ACC112 (cell line): ENCODE measurements at regions not wholly inside any gene's neighbourhood (a gene's known extent, or its start where the extent isn't known, plus 50 kb on each side); places are given as distances from the start of the nearest gene placed in this dataset.
A peak's percentile ranks its signal among the peaks of the same experiment; 100 is the strongest.

Experiments
- H2AFZ ChIP-seq: fragments of 200-600 bp; sonication (generic); one replicate; pipeline ENCODE4 v1.6.0; 2017; ENCODE audit warnings: antibody characterized with exemption, low read length; ENCODE audit not compliant: unreplicated experiment
- H3K27ac ChIP-seq: fragments of 200-600 bp; sonication (generic); 2 replicates; pipeline ENCODE4 v1.5.1; 2014; ENCODE audit warnings: low read depth, mild to moderate bottlenecking, antibody characterized with exemption, low read length, moderate library complexity
- H3K27me3 ChIP-seq: fragments of 200-600 bp; sonication (generic); 2 replicates; pipeline ENCODE4 v1.6.1; 2014; ENCODE audit warnings: mild to moderate bottlenecking, antibody characterized with exemption, low read length, moderate library complexity, mixed read lengths; ENCODE audit not compliant: insufficient read depth
- H3K36me3 ChIP-seq: fragments of 200-600 bp; sonication (generic); 2 replicates; pipeline ENCODE4 v1.6.1; 2016; ENCODE audit warnings: mild to moderate bottlenecking, antibody characterized with exemption, low read length, moderate library complexity, mixed read lengths; ENCODE audit not compliant: insufficient read depth
- H3K4me1 ChIP-seq: fragments of 200-600 bp; sonication (generic); one replicate; pipeline ENCODE4 v1.6.1; 2016; ENCODE audit warnings: low read length, mixed read lengths; ENCODE audit not compliant: insufficient read depth, unreplicated experiment, control insufficient read depth
- H3K4me3 ChIP-seq: fragments of 200-600 bp; sonication (generic); 2 replicates; pipeline ENCODE4 v1.5.1; 2014; ENCODE audit warnings: mild to moderate bottlenecking, low read depth, low read length
- H3K79me2 ChIP-seq: fragments of 200-600 bp; sonication (generic); one replicate; pipeline ENCODE4 v1.6.0; 2016; ENCODE audit warnings: low read length; ENCODE audit not compliant: control insufficient read depth, unreplicated experiment, insufficient read depth

DNA sequence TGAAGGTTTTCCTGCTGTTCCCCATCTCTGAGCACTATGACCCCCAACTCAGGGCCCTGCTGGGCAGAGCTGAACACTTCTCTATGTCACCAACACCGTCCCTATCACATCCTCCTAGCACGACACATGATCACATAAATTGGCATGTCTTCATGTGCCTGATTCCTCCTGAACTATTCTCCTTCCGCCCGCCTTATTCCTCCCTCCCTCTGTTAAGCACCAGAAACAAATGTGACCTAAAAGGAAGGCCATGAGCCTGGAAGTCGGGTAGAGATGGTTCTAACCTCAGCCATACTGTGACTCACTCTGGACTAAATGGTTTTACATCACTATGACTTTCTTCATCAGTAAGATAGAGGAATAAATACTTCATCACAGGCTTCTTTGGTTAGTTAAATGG lies 80.8 kb upstream of the DYNLRB2 start:
- H3K27ac ChIP-seq = no peak overlapping the region
- peaks cover 13% of the 10 kb centered on the region for H3K27me3 ChIP-seq
- H3K36me3 ChIP-seq = no peaks in the 10 kb centered on the region
- no peaks in the 10 kb centered on the region for H3K4me1 ChIP-seq
- no peak overlapping the region for H3K4me3 ChIP-seq
- no peak overlapping the region for H2AFZ ChIP-seq
- no peaks in the 10 kb centered on the region for H3K79me2 ChIP-seq

DNA sequence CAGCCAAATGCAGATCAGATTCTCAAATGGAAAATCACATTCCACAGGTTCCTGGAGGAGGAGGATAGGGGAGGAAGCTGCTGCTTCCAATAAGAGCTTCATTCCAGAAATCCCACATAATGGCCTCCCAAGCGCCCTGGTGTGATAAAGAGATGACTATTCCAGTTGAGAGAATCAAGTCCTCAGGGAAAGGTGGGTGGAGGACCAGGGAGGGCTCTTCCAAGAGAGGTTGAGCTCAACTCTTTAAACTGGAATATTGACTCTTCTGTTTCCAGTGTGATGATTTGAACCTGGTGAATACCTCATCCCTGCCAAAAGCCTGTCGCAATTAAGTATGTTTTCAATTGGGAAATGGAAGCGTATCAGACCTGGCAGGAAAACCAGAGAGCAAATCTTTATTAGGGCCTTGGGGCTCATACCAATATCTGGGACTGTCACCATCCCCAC lies 81.4 kb upstream of the DYNLRB2 start:
- Histone ChIP-seq H3K4me3 (no peak overlapping the region), H3K36me3 (no peaks in the 10 kb centered on the region), H3K27ac (no peak overlapping the region), H3K4me1 (no peaks in the 10 kb centered on the region), H3K27me3 (peaks cover 13% of the 10 kb centered on the region), H2AFZ (no peak overlapping the region), H3K79me2 (no peaks in the 10 kb centered on the region)

DNA sequence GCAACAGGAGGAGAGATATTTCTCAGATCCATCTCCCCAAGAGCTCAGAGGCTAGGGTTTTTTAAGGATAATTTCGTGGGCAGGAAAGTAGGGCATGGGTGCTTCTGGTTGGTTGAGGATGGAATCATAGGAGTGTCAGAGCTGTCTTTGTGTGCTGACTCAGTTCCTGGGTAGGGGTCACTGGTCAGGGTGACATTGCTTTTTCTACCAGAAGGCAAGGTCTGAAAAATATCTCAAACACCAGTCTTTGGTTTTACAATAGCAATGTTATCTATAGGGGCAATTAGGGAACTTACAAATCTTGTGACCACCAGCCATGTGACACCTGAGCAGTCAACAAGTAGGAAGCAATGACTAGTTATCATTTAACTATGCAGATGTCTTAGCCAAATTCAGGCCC lies 82.9 kb upstream of the DYNLRB2 start:
- Histone ChIP-seq H3K27ac (no peak overlapping the region), H3K79me2 (no peaks in the 10 kb centered on the region), H3K36me3 (no peaks in the 10 kb centered on the region), H3K4me3 (no peak overlapping the region), H3K27me3 (peaks cover 13% of the 10 kb centered on the region), H3K4me1 (no peaks in the 10 kb centered on the region), H2AFZ (no peak overlapping the region)

DNA sequence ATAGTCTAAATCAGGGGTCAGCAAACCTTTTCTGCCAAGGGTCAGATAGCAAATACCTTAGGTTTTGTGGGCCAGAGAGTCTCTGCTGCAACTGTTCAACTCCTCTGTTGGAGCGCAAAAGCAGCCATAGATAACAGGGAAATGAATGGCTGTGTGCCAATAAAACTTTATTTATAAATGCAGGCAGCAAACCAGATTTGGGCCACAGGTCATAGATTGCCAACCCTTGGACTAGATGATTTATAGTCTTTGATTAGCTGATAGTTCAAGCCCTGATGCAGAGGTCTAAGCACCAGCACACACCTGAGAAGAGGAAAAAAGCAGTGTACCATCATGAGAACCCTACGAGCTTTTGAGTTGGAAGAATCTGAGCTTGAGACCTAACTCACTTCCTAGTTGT lies 86.0 kb upstream of the DYNLRB2 start:
- Histone ChIP-seq H3K36me3 (no peaks in the 10 kb centered on the region), H3K4me1 (no peaks in the 10 kb centered on the region), H2AFZ (no peak overlapping the region), H3K79me2 (no peaks in the 10 kb centered on the region), H3K4me3 (no peak overlapping the region), H3K27me3 (peaks cover 4% of the 10 kb centered on the region; the same call in 1 of the 2 replicates), H3K27ac (no peak overlapping the region)

DNA sequence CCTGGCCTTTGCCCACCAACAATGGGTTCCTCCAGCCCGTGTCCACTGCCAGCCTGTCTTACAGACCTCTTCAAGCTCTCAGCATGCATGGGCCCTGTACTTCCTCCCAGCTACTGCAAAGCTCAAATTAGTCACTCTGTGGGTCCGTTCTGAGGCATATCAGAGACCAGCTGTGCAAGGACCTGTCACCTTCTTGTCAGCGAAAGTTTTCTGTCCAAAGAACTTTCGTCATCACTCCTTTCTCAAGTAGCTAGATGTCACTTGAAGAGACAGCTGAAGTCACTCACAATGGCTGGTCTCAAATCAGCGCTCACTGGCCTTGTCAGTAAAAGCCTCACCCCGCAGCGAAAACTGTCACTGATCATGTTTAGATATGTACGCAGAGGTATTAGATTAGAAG lies 91.4 kb upstream of the DYNLRB2 start:
- Histone ChIP-seq H3K79me2 (no peaks in the 10 kb centered on the region), H3K36me3 (no peaks in the 10 kb centered on the region), H2AFZ (no peak overlapping the region), H3K27me3 (no peaks in the 10 kb centered on the region; the same call in 1 of the 2 replicates), H3K4me3 (no peak overlapping the region), H3K4me1 (no peaks in the 10 kb centered on the region), H3K27ac (no peak overlapping the region)

DNA sequence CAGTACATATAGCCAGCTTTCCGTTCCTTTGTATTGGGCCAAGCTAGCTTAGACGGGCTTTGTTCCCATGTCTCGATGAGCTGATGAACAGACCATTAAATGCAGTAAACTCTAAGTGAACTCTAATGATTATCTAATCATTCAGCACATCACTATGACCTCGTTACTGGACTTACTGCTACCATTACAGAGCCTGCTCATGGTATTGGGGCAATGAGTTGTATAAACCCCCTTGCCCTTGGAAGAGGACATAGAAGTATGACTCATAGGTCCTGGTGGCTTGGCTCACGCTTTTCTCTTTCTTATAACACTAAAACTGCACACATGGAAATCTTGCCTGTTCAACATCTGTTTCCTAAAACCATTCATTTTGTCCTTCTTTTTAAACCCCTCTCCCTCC lies 93.6 kb upstream of the DYNLRB2 start:
- no peaks in the 10 kb centered on the region for H3K4me1 ChIP-seq
- no peak overlapping the region for H3K27ac ChIP-seq
- H3K4me3 ChIP-seq = no peak overlapping the region
- H3K36me3 ChIP-seq = no peaks in the 10 kb centered on the region
- H3K79me2 ChIP-seq = no peaks in the 10 kb centered on the region
- H2AFZ ChIP-seq = no peak overlapping the region
- no peaks in the 10 kb centered on the region; the same call in 1 of the 2 replicates for H3K27me3 ChIP-seq

DNA sequence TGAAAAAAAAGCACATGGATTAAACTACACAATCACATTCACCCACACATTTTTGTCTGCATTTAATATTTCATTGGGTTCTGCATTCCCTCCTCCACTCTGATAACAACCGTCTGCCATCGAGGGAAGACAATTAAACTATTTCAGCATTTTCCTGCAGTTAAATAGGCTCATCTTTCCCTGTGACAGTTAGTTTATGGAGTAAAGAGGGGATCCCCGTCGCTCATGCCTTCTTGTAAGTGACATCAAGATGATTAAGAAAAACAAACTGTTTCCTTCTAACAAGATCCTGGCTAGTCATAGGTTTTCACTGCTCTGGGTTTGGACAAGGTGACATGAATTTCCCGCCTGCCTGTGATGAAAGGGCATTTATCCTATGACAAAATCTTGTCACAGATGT lies 98.0 kb upstream of the DYNLRB2 start:
- Histone ChIP-seq H3K4me3 (no peak overlapping the region), H3K79me2 (no peaks in the 10 kb centered on the region), H3K27me3 (no peaks in the 10 kb centered on the region; the same call in 1 of the 2 replicates), H3K36me3 (no peaks in the 10 kb centered on the region), H2AFZ (no peak overlapping the region), H3K27ac (no peak overlapping the region), H3K4me1 (no peaks in the 10 kb centered on the region)

DNA sequence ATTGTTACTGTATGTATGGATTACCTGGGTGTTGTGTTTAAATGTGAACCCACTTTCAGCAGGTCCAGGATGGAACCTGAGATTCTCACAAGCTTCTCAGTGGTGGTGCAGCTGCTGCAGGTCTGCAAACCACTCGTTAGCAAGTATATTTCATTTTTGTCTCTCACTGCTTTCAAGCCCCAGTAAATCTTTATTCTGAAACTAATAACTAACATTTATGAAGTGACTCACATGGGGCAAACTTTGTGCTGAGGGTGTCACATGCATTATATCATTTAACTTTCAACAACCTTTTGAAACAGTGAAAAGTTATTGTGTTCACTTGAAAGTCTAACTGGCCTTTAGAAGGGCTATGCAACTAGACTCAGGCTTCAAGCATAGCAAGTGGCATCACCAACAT lies 98.9 kb upstream of the DYNLRB2 start:
- H2AFZ ChIP-seq = no peak overlapping the region
- no peaks in the 10 kb centered on the region; the same call in 1 of the 2 replicates for H3K27me3 ChIP-seq
- no peaks in the 10 kb centered on the region for H3K4me1 ChIP-seq

DNA sequence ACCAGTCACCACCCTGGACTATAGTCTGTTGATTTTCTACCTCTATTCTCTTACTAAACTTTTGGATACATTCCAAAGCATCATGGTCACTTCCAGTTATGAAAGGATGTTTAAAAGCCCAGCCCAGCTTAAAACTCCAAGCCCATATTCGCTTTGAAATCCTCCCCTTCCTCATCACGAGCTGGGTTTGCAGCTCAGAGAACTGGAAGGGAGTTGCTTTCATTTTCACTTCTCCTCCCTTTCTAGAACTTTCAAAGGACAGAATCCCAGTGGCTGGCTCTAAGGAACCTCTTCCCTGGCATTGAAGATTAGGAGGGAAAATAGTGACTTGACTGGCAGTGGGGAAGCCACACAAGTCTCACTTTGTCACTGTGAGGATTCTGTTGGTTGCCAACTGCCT lies 100.1 kb upstream of the DYNLRB2 start:
- Histone ChIP-seq H3K27ac (no peak overlapping the region), H3K4me3 (peak overlapping the region; percentile 40; the same call in 1 of the 2 replicates), H3K4me1 (no peaks in the 10 kb centered on the region), H3K36me3 (no peaks in the 10 kb centered on the region), H2AFZ (no peak overlapping the region), H3K79me2 (no peaks in the 10 kb centered on the region), H3K27me3 (no peaks in the 10 kb centered on the region; the same call in 1 of the 2 replicates)

More for the DNA sequence above, 98.9 kb upstream of the DYNLRB2 start:
- H3K36me3 ChIP-seq = no peaks in the 10 kb centered on the region
- H3K4me3 ChIP-seq = no peak overlapping the region
- H3K79me2 ChIP-seq = no peaks in the 10 kb centered on the region
- no peak overlapping the region for H3K27ac ChIP-seq

DNA sequence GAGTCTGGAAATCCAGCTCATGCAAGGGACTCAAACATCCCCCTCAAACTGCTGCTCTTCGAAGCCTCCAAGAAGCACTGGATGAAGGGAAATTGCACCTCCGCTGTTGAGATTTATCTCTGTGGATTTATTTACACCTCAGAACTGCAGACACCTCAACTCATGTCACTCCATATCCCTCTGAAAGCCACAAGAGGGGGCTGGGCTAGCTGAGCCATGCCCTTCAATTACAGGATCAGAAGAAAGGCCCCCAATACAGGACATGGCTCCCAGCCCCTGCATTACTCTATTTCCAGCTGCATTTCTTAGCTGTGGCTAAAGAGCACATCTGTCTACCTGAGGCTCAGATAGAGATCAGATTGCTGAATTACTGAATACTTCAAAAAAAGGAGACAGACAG lies 103.1 kb upstream of the DYNLRB2 start:
- Histone ChIP-seq H3K27me3 (no peaks in the 10 kb centered on the region), H2AFZ (no peak overlapping the region), H3K27ac (no peak overlapping the region)

DNA sequence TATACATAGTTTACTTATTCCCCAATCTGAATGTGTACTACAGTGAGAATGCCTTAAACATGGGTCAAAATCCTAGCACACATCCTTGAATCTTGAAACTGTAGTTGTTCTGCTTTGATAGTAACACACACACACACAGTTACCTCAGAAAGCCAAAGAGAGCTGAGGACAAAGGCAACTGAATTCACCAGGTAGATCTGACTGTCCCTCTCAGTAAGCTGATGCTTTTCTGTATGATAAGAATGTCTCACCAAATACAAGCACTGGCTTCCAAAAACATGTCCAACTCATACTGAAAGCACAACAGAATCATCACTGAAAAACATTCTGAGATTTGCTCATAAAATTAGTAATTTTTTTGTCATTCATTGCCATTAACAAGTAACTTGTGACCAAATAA lies 104.3 kb upstream of the DYNLRB2 start:
- no peak overlapping the region for H3K27ac ChIP-seq
- no peaks in the 10 kb centered on the region for H3K27me3 ChIP-seq
- no peaks in the 10 kb centered on the region for H3K36me3 ChIP-seq
- no peaks in the 10 kb centered on the region for H3K79me2 ChIP-seq
- H3K4me3 ChIP-seq = no peak overlapping the region
- H2AFZ ChIP-seq = no peak overlapping the region
- H3K4me1 ChIP-seq = no peaks in the 10 kb centered on the region

More for the DNA sequence above, 103.1 kb upstream of the DYNLRB2 start:
- Histone ChIP-seq H3K4me3 (no peak overlapping the region), H3K36me3 (no peaks in the 10 kb centered on the region), H3K79me2 (no peaks in the 10 kb centered on the region), H3K4me1 (no peaks in the 10 kb centered on the region)
